Stimulated activated CD8-positive, alpha-beta memory T cell treated with anti-CD3 and anti-CD28 coated beads, Interleukin-4, amount 100 ng/mL, for 48 hours (primary cell): ENCODE measurements at regions not wholly inside any gene's neighbourhood (a gene's known extent, or its start where the extent isn't known, plus 50 kb on each side); places are given as distances from the start of the nearest gene placed in this dataset.

Experiments
- DNase-seq: peaks from one replicate; pipeline ENCODE4 v3.0.0-alpha.2; 2020

- DNase-seq, result no peak
Observed at GRCh38 chr2:117684919-117685318, 129.6 kb upstream of the DDX18 start.

- DNase-seq, result no peak
Observed at GRCh38 chr2:117686699-117687098, 127.8 kb upstream of the DDX18 start.

DNA sequence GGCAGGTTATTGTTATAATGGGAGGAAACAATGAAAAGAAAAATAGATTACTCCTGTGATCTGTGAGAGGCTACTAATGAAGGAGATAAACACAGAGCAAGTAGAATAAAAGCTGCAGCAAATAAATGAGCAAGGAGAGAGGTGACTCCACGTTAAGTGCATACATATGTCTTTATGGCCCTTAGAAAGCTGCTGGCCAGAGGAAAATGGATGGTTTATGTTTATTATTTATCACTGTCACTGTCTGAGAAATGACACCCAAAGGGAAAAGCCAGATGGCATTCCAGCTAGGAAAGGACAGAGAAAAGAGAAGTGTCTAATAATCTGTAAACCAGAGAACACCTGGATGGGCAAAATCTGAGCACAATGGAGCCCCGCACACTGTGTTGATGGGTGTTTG is 122.9 kb upstream of the DDX18 start:
- no peak for DNase-seq

DNA sequence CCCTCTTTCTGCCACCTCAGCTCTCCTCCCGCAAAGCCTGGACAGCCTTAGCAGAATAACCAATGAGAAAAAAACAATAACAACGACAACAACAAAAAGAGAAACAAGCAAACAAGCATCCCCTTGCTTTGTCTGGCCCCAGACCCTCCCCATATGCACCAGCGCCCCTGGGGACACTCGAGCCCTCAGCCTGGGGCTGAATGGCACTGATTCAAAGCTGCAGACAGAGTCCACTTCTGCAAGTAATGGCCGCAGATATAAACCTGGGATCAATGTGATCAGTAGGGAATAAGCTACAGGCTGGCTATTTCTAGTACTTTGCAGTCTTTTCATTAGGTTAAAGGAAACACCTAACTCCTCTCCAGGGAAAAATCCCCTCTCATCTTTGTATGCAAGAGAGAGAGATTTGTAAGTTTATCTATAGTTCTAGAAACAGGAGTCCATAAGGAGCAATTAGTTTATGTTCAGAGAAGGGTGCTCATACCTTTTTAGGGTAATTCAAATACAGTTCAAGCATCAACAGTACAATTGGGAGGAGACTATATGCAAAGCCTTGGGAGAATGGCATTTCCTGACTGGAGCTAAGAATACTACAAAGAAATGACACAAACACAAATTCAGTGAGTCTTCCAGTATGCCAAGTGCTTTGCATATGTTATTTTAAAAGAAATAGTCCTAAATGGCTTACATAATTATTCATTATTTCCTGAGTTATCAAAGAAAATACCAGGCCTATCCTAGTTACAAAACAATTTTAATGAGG is 122.3 kb upstream of the DDX18 start:
- DNase-seq, result no peak

DNA sequence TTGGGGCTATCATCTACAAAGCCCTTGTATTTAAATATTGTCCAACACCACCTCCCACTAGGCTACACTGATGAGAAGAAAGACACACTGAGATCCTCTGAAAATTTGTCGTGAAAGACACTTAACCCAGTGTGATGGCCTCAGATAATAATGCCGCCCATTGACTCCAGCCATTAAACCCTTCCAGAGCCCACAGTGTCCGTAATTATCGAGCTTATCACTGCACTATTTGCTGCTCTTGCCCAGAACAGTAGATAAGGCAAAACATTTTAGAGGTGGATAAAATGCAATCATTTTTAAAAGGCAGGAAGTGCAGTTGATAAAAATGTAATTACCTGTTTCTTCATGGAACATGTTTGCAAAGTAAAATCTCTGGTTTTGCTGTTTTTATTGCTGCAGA is 121.3 kb upstream of the DDX18 start:
- DNase-seq, result no peak

- no peak for DNase-seq
Observed at GRCh38 chr2:117693651-117694050, 120.8 kb upstream of the DDX18 start.

DNA sequence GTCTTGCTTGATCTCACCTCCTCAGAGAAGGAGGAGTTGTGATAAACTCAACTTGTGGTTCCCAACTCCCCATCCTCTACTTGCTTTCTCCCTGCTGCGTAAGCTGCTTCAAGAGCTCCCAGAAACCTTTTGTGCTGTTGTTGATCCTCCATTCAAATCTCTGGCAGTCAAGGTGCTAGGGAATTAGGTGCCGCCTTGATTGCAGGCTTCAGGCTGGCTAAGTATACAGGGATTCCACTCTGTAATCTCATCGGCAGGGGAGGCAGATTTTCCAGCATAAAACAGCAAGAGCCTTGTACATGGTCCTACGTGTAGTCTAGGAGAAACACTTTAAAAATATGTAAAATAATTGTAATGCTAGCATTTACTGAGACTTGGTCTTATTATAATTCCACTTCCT is 116.2 kb upstream of the DDX18 start:
- no peak for DNase-seq

DNA sequence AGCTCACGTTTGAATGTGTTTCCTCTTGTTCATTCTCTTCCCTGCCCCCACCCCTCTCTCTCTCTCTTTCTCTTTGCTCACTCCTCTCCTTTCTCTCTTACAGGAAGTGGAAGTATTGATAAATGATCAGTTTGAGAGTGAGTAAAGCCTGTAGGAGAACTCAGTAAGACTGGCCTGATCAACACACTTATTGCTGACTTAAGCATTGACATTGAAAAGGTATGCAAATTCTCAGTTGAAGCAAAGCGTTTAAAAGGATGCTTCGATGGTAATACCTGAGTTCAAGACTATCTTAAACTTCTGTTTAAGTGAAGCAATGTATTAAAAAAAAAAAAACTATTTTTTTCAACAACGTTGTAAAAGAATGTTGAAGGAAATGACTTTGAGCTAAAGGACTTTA is 115.7 kb upstream of the DDX18 start:
- no peak for DNase-seq

DNA sequence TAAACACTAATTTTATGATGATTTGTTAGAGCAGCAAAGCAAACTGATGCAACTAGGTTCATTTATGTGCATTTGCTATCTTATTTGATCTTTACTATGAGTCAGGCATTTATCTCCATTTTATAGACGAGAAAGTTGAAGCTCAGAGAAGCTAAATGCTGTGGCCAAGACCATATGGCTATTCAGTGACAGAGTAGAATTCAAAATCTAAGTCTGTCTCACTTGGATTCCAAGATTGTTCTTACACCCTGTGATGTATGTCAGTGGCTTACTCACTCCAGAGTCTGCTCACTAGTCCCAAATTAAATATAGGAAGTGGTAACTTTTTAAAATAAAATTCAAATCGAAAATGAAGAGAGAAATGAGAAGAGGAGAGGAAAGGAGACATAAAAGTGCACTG is 114.0 kb upstream of the DDX18 start:
- no peak for DNase-seq

DNA sequence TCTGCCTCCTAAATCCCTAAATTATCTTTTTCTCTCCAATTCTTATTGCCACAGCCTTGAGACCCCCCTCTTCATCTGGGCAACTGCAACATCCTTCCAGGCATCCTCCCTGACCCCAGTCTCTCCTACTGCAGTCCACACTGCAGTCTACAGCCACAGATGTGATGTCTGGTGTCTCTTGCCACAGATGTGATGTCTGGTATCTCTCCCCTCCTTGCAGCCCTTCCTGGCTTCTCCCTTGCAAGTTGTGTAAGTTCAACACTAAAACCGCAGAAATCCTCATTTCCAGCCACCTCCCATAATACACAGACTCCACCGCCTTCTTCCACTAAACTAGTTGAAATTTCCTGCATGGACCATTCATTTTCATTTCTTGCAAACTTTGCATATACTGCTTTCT is 113.1 kb upstream of the DDX18 start:
- no peak for DNase-seq

- no peak for DNase-seq
Observed at GRCh38 chr2:117702098-117702497, 112.4 kb upstream of the DDX18 start.

GRCh38 chr2:117703858-117704257 is 110.6 kb upstream of the DDX18 start:
- no peak for DNase-seq

DNA sequence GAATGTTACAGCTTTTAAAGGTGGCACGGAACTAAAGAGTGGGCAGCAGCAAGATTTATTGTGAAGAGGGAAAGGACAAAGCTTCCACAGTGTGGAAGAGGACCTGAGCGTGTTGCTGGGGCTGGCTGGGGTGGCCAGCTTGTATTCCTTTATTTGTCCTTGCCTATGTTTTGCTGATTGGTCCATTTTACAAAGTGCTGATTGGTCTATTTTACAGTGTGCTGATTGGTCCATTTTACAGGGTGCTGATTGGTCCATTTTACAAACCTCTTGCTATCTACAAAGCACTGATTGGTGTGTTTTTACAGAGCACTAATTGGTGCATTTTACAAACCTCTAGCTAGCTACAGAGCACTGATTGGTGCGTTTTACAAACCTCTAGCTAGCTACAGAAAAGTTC is 109.7 kb upstream of the DDX18 start:
- DNase-seq, result no peak

- DNase-seq, result no peak
Observed at GRCh38 chr2:117707874-117708273, 106.6 kb upstream of the DDX18 start.

DNA sequence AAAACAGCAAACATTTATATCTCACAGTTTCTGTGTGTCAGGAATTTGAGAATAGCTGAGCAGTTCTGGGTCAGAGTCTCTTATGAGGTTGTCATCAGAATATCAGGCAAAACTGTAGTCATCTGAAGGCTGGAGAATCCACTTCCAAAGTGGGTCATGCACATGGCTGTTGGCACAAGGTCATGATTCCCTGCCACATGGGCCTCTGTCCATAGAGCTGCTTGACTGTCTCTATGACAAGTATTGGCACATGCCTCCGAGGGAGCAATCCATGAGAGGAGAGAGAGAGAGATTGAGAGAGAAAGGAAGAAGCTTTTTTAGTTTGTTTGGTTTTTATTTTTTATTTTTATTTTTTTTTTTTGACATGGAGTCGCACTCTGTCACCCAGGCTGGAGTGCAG is 101.8 kb upstream of the DDX18 start:
- no peak for DNase-seq

GRCh38 chr2:117714110-117714509 is 100.4 kb upstream of the DDX18 start:
- DNase-seq, result no peak

DNA sequence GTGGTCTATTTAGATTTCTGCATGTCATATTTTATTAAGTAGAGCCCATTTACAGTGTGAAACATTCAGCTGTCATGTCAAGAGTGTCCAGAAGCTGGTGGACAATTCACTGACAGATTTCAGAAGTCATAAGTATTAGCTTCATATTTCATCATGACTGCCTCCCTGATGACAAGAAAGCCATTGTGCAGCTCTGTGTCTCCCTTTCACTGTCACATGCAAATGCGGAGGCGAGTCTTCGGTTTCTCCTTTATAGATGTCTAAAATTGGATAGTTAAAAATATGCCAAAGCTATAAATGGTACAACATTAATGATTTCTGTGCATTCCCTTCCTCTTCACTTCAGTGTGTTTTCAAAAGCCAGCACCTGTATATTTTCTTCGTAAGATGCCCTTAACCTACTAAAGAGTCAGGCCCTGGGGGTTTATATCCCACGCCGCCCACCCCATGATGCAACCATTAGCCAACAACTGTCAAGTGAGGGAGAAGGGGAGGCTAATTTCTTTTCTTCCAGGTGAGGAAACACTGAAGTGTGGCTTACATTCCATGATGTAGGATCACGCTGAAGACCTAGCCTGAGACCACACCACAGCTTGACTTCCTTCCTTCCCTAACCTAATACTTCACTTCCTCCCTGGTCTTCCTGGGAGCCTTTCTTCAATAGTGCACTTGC is 99.6 kb upstream of the DDX18 start:
- DNase-seq, result no peak

DNA sequence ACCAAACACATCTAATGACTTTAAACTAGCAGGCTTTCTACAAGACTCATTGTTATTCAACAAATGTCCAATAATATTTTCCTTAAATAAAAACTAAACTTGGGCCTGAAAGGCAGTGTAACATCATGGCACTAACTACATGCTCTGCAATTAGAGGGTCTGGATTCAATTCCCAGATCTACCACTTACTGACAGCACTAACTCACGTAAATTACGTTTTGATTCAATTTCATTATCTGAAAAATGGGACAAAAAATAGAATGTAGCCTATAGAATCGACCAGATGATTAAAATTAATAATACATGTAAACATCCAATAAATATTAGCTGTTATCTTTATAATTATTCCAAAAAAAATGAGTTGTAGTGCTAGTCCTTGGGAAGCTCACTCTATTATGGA is 98.0 kb upstream of the DDX18 start:
- no peak for DNase-seq

- no peak for DNase-seq
Observed at GRCh38 chr2:117717072-117717471, 97.4 kb upstream of the DDX18 start.

- no peak for DNase-seq
Observed at GRCh38 chr2:117718048-117718447, 96.4 kb upstream of the DDX18 start.

DNA sequence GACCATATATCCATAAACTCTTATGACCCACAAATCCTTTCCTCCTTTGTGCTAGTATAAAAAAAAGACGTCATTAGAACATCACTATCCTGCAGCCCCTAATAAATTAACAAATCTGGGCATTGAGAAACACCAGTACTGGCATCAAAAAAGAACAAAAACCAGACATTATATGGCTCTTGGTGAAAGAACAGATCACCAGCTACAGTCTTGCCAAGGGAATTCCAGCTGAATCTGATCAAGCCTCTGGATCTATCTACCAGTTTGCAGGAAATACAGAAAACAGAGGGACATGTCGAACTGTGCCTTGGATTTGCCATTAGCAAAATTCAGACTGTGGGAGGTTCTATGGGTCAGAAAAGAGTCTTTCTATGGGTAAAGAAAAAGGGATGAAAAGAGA is 93.7 kb upstream of the DDX18 start:
- DNase-seq, result no peak

- DNase-seq, result no peak
Observed at GRCh38 chr2:117723483-117723882, 91.0 kb upstream of the DDX18 start.

DNA sequence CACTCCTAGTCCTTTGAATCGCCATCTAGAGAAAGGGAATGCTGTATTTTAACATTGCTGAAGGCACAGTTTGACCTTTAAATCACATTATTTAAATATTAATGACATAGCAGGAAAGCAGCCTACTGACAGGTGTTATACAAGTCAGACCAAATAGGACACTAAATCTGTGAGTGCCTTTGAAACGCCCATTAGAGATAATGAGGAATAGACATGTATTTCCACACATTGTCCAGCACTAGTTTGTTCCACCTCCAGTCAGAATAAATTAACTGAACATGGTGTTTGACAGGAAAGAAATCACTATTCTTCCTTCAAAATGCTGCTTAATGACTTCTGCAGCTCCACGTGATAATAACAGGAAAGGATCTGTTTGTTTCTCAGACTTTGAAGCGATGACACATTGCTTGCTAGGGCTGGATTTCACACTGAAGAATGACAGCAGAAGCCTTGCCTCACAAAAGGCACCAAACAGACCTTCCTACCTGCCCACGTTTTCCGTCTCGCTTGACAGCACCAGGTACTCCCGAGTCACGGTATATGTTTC is 90.5 kb upstream of the DDX18 start:
- no peak for DNase-seq

DNA sequence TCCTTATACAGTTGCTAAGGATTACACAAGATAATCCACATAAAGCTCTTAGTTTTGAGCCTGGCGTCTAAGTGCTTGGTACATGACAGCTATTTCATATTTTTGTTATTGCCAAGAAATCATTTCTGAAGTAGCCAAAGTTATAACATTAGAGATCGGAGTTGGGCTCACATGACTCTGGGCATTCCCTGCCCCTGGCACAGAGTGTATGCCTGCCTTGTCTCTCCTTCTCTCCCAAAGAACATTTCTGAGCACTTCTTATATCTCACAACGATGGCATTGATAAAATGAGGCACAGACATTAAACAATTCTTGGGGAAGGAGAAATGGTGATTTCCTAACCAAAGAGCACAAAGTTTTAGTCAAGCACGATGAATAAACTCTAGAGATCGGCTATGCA is 87.7 kb upstream of the DDX18 start:
- DNase-seq, result no peak

DNA sequence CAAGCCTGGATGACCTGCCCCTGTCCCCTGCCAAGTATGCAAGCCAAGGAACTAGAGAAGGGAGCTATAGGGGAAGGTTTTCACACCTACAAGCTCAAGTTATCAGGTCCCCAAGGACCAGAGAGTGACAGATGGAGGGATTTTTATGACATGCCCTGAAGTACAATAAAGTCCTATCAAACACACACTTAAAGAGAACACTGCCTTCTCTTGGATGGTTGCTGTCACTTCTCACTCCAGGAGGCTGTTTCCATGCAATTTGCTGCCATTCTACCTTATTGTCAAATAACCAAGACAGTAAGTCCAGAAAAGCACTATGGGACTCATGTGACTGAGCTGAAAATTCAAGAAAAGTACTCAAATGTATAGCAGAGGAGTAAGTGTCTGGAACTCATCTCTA is 76.6 kb upstream of the DDX18 start:
- DNase-seq, result no peak
